ENCODE measurements at regions not wholly inside any gene's neighbourhood (a gene's known extent, or its start where the extent isn't known, plus 50 kb on each side); places are given as distances from the start of the nearest gene placed in this dataset.

DNA sequence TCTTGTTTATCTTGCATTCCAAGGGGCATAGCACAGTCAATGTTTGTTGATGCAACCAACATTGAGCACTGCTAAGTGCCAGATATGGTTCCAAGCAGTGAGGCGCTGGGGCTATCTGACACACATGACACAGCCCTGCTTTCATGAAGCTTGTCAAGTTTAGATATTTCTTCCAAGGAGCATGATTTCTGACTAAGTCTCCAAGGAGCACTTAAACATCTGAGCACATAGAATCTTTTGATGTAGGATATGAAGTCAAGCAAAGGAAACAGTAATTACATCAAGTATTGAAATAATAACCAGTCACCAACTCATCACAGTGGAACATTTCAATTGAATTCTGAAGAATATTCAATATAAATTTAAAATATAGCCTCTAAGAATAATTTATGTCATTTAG is 177.8 kb upstream of the USP15 start:
- no peak overlapping the region for H3K4me3 ChIP-seq (replicated peaks; ENCODE audit: insufficient read depth, low read length)
- no peak for TF ChIP-seq POLR2AphosphoS5 (IDR thresholded peaks at IDR 0.05; ENCODE audit: low read depth)
- TF ChIP-seq GABPA (IDR thresholded peaks at IDR 0.05; ENCODE audit: low read depth): no peak
- TF ChIP-seq, protein P1, sequence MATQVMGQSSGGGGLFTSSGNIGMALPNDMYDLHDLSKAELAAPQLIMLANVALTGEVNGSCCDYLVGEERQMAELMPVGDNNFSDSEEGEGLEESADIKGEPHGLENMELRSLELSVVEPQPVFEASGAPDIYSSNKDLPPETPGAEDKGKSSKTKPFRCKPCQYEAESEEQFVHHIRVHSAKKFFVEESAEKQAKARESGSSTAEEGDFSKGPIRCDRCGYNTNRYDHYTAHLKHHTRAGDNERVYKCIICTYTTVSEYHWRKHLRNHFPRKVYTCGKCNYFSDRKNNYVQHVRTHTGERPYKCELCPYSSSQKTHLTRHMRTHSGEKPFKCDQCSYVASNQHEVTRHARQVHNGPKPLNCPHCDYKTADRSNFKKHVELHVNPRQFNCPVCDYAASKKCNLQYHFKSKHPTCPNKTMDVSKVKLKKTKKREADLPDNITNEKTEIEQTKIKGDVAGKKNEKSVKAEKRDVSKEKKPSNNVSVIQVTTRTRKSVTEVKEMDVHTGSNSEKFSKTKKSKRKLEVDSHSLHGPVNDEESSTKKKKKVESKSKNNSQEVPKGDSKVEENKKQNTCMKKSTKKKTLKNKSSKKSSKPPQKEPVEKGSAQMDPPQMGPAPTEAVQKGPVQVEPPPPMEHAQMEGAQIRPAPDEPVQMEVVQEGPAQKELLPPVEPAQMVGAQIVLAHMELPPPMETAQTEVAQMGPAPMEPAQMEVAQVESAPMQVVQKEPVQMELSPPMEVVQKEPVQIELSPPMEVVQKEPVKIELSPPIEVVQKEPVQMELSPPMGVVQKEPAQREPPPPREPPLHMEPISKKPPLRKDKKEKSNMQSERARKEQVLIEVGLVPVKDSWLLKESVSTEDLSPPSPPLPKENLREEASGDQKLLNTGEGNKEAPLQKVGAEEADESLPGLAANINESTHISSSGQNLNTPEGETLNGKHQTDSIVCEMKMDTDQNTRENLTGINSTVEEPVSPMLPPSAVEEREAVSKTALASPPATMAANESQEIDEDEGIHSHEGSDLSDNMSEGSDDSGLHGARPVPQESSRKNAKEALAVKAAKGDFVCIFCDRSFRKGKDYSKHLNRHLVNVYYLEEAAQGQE (IDR thresholded peaks at IDR 0.05; ENCODE audit: insufficient replicate concordance, low read depth): no peak
- TF ChIP-seq, protein P2, sequence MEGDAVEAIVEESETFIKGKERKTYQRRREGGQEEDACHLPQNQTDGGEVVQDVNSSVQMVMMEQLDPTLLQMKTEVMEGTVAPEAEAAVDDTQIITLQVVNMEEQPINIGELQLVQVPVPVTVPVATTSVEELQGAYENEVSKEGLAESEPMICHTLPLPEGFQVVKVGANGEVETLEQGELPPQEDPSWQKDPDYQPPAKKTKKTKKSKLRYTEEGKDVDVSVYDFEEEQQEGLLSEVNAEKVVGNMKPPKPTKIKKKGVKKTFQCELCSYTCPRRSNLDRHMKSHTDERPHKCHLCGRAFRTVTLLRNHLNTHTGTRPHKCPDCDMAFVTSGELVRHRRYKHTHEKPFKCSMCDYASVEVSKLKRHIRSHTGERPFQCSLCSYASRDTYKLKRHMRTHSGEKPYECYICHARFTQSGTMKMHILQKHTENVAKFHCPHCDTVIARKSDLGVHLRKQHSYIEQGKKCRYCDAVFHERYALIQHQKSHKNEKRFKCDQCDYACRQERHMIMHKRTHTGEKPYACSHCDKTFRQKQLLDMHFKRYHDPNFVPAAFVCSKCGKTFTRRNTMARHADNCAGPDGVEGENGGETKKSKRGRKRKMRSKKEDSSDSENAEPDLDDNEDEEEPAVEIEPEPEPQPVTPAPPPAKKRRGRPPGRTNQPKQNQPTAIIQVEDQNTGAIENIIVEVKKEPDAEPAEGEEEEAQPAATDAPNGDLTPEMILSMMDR (IDR thresholded peaks at IDR 0.05; ENCODE audit: insufficient read depth, low read length): no peak
- TF ChIP-seq SPI1 (IDR thresholded peaks at IDR 0.05; ENCODE audit: borderline replicate concordance, low read depth): no peak
- no peaks in the 10 kb centered on the region for H3K27me3 ChIP-seq (ENCODE audit: insufficient read depth, poor library complexity, severe bottlenecking)
- no peak overlapping the region for H3K27ac ChIP-seq (replicated peaks)
- no peak for DNase-seq (ENCODE audit: low read depth in 1 of 2, low spot score in 1 of 2)

DNA sequence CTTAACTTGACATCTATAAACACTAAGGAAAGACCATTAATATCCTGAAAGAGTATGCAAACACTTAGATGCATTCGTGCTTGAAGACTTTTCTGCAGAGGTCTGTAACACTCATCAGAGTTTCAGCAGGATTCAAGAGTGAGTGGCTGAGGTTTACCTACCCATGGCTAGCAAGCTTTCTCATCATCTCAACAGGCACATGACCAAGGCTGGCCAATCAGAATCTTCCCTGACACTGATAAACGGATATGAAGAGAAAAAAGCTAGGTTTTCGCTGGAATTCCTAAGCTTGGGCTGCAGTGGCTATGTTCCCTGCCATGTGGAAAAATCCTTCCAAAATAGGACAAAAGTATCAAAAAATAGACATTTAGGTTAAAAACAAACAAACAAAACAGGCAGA is 162.1 kb upstream of the USP15 start:
- Histone ChIP-seq H3K4me3 (replicated peaks; ENCODE audit: insufficient read depth, low read length) (no peak overlapping the region), H3K27ac (replicated peaks) (no peak overlapping the region), H3K27me3 (ENCODE audit: insufficient read depth, poor library complexity, severe bottlenecking) (no peaks in the 10 kb centered on the region)
- DNase-seq (ENCODE audit: low read depth in 1 of 2, low spot score in 1 of 2): no peak
- TF ChIP-seq GABPA (IDR thresholded peaks at IDR 0.05; ENCODE audit: low read depth): no peak

DNA sequence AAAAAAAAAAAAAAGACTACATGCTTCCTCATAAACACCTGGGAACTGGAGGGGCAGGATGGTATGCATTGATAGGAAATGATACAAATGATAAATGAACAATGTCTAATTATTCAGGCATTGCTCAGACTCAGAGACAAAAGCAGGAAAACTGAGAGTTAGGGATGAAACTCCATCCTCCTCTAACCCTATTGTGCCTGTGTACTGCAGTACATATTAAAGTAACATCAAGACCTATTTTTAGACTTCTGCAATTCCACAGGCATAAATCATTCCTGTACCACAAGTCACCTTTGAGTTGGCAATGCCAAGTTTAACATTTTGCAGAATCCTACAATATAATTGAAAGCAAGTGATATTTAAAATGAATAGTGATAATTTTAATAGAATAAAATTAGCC is 156.5 kb upstream of the USP15 start:
- no peak overlapping the region for H3K4me3 ChIP-seq (replicated peaks; ENCODE audit: insufficient read depth, low read length)

DNA sequence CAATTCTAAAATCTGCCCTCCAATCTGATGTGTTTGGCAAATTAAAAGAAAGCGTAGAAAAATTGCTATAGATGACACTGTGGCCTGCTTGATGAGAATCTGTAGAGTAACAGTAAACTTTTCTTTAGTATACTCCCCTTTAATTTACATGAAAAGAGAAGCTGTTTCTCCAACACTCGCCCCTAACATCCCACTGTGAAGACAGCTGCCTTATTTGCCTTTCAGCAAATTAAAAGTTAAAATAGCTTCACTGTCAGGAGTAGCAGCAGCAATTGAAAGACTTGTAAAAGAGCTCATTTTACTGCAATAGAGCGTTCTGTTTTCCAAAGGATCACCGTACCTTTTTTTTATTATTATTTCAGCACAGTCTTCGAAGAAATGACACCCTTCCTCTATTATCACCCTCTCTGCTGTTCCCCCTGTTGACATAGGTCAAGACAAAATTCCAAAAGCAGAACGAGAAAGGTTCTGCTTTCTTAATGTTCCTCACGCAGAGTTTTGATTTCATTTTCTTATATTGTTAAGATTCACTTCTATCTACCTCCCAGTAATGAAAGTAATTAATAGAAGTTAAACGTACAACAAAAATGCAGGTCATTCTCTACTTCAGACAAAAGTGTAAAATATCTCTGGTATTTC is 153.5 kb upstream of the USP15 start:
- Histone ChIP-seq H3K27ac (replicated peaks) (no peak overlapping the region), H3K4me3 (replicated peaks; ENCODE audit: insufficient read depth, low read length) (no peak overlapping the region), H3K27me3 (ENCODE audit: insufficient read depth, poor library complexity, severe bottlenecking) (no peaks in the 10 kb centered on the region)
- TF ChIP-seq POLR2AphosphoS5 (IDR thresholded peaks at IDR 0.05; ENCODE audit: low read depth) (no peak), GABPA (IDR thresholded peaks at IDR 0.05; ENCODE audit: low read depth) (no peak), SPI1 (IDR thresholded peaks at IDR 0.05; ENCODE audit: borderline replicate concordance, low read depth) (no peak)
- TF ChIP-seq, protein P2 (IDR thresholded peaks at IDR 0.05; ENCODE audit: insufficient read depth, low read length): no peak
- TF ChIP-seq, protein P1 (IDR thresholded peaks at IDR 0.05; ENCODE audit: insufficient replicate concordance, low read depth): no peak
- DNase-seq (ENCODE audit: low read depth in 1 of 2, low spot score in 1 of 2): no peak

More for the DNA sequence above, 156.5 kb upstream of the USP15 start:
- Histone ChIP-seq H3K27me3 (ENCODE audit: insufficient read depth, poor library complexity, severe bottlenecking) (no peaks in the 10 kb centered on the region), H3K27ac (replicated peaks) (no peak overlapping the region)
- TF ChIP-seq, protein P1 (IDR thresholded peaks at IDR 0.05; ENCODE audit: insufficient replicate concordance, low read depth): no peak
- TF ChIP-seq POLR2AphosphoS5 (IDR thresholded peaks at IDR 0.05; ENCODE audit: low read depth): no peak
- TF ChIP-seq, protein P2 (IDR thresholded peaks at IDR 0.05; ENCODE audit: insufficient read depth, low read length): no peak
- no peak for TF ChIP-seq GABPA (IDR thresholded peaks at IDR 0.05; ENCODE audit: low read depth)
- no peak for TF ChIP-seq SPI1 (IDR thresholded peaks at IDR 0.05; ENCODE audit: borderline replicate concordance, low read depth)
- DNase-seq (ENCODE audit: low read depth in 1 of 2, low spot score in 1 of 2): no peak
